ENCODE measurements at regions not wholly inside any gene's neighbourhood (a gene's known extent, or its start where the extent isn't known, plus 50 kb on each side); places are given as distances from the start of the nearest gene placed in this dataset.

GRCh38 chr20:57009775-57010174 lies 256.7 kb downstream of the BMP7 start:
- no peaks in the 10 kb centered on the region for H3K27me3 ChIP-seq
- no peaks in the 10 kb centered on the region for H3K36me3 ChIP-seq
- no peak for TF ChIP-seq CTCF (IDR thresholded peaks at IDR 0.05)
- H3K9me3 ChIP-seq = no peaks in the 10 kb centered on the region
- H3K4me1 ChIP-seq = no peaks in the 10 kb centered on the region
- DNase-seq (ENCODE audit: low spot score) = no peak
- H3K27ac ChIP-seq = no peak overlapping the region
- H3K4me3 ChIP-seq = no peak overlapping the region

GRCh38 chr20:57012691-57013090 lies 253.8 kb downstream of the BMP7 start:
- H3K27ac ChIP-seq = no peak overlapping the region
- H3K4me1 ChIP-seq = no peaks in the 10 kb centered on the region
- no peak for DNase-seq (ENCODE audit: low spot score)
- no peaks in the 10 kb centered on the region for H3K9me3 ChIP-seq
- no peak for TF ChIP-seq CTCF (IDR thresholded peaks at IDR 0.05)
- H3K4me3 ChIP-seq = no peak overlapping the region
- no peaks in the 10 kb centered on the region for H3K27me3 ChIP-seq
- no peaks in the 10 kb centered on the region for H3K36me3 ChIP-seq

- no peaks in the 10 kb centered on the region for H3K27me3 ChIP-seq
- DNase-seq (ENCODE audit: low spot score) = no peak
- TF ChIP-seq CTCF (IDR thresholded peaks at IDR 0.05) = no peak
- no peaks in the 10 kb centered on the region for H3K36me3 ChIP-seq
- H3K27ac ChIP-seq = no peak overlapping the region
- no peak overlapping the region for H3K4me3 ChIP-seq
- no peaks in the 10 kb centered on the region for H3K9me3 ChIP-seq
- no peaks in the 10 kb centered on the region for H3K4me1 ChIP-seq
These were observed 253.2 kb downstream of the BMP7 start for GRCh38 chr20:57013217-57013616.

GRCh38 chr20:57013741-57014140 lies 252.7 kb downstream of the BMP7 start:
- no peak for TF ChIP-seq CTCF (IDR thresholded peaks at IDR 0.05)
- Histone ChIP-seq H3K4me1 (no peaks in the 10 kb centered on the region), H3K4me3 (no peak overlapping the region), H3K27me3 (no peaks in the 10 kb centered on the region), H3K9me3 (no peaks in the 10 kb centered on the region), H3K27ac (no peak overlapping the region), H3K36me3 (no peaks in the 10 kb centered on the region)
- no peak for DNase-seq (ENCODE audit: low spot score)

GRCh38 chr20:57020364-57020763 lies 246.1 kb downstream of the BMP7 start:
- Histone ChIP-seq H3K27me3 (no peaks in the 10 kb centered on the region), H3K36me3 (no peaks in the 10 kb centered on the region), H3K4me3 (no peak overlapping the region), H3K4me1 (no peaks in the 10 kb centered on the region), H3K9me3 (no peaks in the 10 kb centered on the region), H3K27ac (no peak overlapping the region)
- DNase-seq (ENCODE audit: low spot score) = no peak
- no peak for TF ChIP-seq CTCF (IDR thresholded peaks at IDR 0.05)

- Histone ChIP-seq H3K4me1 (no peaks in the 10 kb centered on the region), H3K36me3 (no peaks in the 10 kb centered on the region), H3K27ac (no peak overlapping the region), H3K9me3 (no peaks in the 10 kb centered on the region), H3K4me3 (no peak overlapping the region), H3K27me3 (no peaks in the 10 kb centered on the region)
- TF ChIP-seq CTCF (IDR thresholded peaks at IDR 0.05) = no peak
- DNase-seq (ENCODE audit: low spot score) = no peak
These were observed 244.1 kb downstream of the BMP7 start for GRCh38 chr20:57022306-57022705.
